GM19372 (cell line): ENCODE measurements at regions not wholly inside any gene's neighbourhood (a gene's known extent, or its start where the extent isn't known, plus 50 kb on each side); places are given as distances from the start of the nearest gene placed in this dataset.

Experiments
- ATAC-seq: cut with Tn5 transposase; IDR thresholded peaks from one replicate; pipeline ENCODE4 v1.9.1; 2021; ENCODE audit warnings: mild to moderate bottlenecking, low read depth, moderate library complexity; ENCODE audit not compliant: unreplicated experiment

- ATAC-seq: no peak
Measured at GRCh38 chr13:59488436-59488835, 675.3 kb downstream of the DIAPH3 start.

GRCh38 chr13:59490651-59491050, 673.1 kb downstream of the DIAPH3 start:
- no peak for ATAC-seq

DNA sequence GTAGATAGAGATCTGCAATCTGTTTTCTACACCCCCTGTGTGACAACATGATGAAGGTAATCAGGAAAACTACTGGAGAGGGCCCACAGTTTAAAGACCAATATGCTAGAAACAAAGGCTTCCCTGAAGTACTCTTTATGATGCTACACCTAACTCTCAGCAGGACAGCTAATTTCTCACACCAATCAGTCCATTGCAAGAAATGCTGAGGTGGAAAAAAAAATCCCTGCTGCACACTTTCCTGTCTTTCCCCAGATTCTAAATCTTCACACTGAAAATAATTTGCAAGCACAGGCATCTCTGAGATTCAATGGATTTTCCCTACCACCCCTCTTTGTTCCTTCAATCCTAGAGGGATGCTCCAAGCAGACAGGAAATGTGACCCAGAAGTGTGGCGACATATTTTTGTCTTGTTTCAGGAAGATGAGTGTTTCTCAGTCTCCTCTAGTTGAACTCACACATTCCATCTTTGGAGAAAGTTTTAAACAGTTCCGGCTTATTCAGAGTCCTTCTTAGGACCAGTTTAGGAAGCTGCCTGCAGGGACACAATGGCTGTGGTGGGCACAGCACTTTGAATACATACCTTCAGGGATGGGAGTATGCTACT, 671.6 kb downstream of the DIAPH3 start:
- ATAC-seq: no peak

DNA sequence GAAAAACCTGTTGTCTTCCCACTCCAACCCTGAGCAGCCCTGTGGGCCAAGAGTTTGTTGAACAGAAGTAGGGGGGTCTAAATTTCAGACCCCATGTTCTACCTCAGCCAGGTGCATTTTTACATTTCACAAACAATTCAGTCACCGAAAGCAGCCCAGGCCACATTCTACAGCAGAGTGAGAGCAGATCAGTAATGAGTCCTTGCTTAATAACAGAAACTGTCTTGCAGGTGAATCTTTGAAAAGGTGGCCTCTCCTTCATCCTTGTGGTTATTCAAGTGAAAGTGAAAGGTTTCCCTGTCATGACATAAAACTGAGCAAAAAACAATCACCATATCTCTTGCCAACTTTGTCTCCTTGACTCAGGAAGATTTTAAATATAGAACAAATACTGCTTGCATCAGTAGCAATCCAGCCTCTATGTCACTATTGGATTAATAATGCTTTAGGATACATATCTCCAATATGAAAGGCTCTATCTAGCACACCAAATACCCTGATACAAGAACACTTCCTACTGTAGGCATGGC, 670.2 kb downstream of the DIAPH3 start:
- no peak for ATAC-seq

GRCh38 chr13:59494151-59494550, 669.6 kb downstream of the DIAPH3 start:
- no peak for ATAC-seq

- no peak for ATAC-seq
Measured at GRCh38 chr13:59494560-59494970, 669.2 kb downstream of the DIAPH3 start.

GRCh38 chr13:59495299-59495698, 668.4 kb downstream of the DIAPH3 start:
- ATAC-seq: no peak

DNA sequence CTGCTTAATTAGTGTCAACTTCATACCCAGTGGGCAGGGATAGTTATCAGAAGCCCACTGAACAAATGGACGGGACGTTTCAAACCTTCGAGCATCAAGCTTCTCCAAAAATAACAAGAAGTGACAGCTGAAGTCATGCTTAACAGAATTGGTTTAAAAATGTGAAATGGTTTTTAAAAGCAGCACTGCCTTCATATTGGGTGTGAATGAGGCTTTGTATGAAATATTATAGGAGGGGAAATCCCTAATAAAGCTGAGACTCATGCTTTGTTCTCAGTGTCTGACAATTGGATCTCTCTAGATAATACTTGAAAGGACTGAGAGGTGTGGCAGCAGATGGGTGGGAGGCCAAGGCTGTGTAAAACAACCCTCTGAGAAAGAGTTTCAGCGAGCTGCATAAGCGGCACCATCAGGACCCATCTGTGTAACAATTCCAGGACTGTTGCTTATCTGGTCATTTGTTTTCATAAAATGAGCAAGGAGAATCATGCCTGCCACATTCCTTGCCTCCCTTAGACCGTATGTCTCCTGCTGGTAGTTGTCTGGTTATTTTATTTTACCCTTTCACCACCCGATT, 667.7 kb downstream of the DIAPH3 start:
- ATAC-seq: no peak

GRCh38 chr13:59497621-59498247, 666.0 kb downstream of the DIAPH3 start:
- ATAC-seq: no peak

DNA sequence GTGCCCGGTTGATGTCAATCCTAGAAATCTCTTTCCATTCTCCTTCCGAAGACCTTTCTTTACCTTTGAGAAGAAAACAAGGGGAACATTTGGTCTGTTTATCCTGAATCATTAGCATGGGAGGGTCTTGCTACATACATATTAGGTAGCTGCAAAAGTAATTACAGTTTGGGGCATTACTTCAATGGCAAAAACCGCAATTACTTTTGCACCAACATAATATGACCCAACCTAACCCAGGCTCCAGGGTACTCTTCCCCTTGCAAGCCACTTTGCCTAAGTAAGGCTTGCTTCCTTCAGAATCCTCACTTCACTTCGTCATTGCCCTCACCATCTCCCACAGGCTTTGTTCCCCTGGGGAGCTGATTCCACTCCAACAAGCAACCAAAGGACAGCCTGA, 662.7 kb downstream of the DIAPH3 start:
- no peak for ATAC-seq

GRCh38 chr13:59504407-59504806, 659.3 kb downstream of the DIAPH3 start:
- ATAC-seq: no peak

DNA sequence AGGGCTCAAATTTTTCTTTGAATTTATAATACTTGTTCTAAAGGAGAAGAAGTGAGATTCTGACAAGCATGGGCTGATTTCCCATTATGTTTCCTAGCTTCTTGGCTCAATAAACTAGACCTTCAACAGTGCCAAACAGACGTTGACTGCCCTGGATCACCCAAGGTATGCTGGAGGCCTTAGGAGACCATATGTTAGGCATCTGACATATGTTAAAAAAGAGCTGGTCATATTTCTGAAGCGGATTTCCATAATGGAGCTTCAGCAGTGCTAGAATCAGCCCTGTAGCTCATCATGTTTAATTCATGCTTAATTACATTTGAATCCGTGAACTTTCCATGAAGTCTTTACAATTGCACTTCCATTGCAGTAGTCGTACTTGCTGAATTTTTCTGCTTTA, 653.3 kb downstream of the DIAPH3 start:
- no peak for ATAC-seq

DNA sequence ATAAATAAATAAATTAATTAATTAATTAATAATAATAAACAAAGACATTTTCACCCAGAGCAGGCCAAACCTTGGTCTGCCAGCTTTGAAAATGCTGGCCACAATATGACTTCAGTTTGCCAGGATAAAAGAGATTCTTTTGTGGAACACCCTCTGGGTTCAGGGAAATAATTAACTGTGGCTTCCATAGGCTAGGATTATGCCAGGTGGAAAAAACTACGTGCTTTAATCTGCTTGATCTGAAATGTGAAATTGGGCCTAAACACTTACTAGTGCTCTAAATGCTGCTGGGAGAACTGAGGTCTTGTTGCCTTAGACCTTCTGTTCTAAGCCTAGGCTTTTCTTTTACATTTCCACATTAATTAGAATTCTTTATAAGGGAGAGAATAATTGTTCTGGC, 650.0 kb downstream of the DIAPH3 start:
- no peak for ATAC-seq

DNA sequence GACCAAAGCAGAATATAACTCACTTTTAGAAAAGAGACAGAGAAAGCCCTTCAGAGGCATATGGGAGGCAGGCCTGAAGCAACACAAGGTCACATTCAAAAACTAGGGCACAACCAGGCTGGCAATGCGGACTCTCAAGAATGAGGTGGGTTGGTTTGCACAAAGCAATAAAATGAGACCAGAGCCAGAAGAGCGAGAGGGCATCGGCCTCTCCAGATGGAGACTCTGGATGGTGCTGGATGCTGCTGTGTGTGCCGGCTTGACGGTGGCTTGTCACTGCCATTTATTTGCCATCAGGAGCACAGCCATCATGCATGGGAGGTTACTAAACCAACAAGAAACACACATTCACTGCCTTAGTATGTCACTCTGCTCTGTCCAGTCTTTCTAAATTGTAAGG, 649.4 kb downstream of the DIAPH3 start:
- no peak for ATAC-seq

DNA sequence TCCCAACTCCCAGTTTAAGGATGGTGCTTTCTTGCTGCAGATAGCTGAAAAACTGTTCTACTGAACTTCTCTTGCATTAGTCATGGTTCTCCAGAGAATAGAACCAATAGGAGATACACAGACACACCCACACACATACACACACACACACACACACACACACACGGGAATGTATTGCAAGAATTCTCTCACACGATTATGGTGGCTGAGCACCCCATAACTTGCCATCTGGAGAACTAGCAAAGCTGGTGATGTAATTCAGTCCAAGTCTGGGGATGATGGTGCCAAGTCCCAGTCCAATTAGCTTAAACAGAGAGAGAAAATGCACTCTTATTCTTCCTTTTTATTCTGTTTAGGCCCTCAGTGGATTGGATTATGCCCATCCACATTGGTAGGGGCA, 643.9 kb downstream of the DIAPH3 start:
- ATAC-seq: no peak

DNA sequence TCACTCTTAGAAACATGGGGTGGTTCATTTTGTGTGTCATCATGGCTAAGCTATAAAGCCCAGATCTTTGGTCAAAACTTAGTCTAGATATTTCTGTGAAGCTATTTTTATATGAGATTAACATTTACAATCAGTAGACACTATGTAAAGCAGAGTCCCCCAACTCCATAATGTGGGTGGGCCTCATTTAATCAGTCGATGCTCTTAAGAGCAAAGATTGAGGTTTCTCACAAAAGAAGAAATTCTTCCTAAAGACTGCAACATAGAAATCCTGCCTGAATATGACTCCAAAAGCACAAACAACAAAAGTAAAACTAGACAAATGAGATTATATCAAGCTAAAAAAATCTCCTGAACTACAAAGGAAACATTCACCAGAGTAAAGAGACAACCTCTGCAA, 642.2 kb downstream of the DIAPH3 start:
- no peak for ATAC-seq

GRCh38 chr13:59522652-59523051, 641.1 kb downstream of the DIAPH3 start:
- ATAC-seq: no peak

- no peak for ATAC-seq
Measured at GRCh38 chr13:59527500-59527899, 636.2 kb downstream of the DIAPH3 start.

- no peak for ATAC-seq
Measured at GRCh38 chr13:59531571-59532091, 632.1 kb downstream of the DIAPH3 start.

- ATAC-seq: no peak
Measured at GRCh38 chr13:59532405-59532804, 631.3 kb downstream of the DIAPH3 start.
